HepG2 (cell line): ENCODE measurements at regions not wholly inside any gene's neighbourhood (a gene's known extent, or its start where the extent isn't known, plus 50 kb on each side); places are given as distances from the start of the nearest gene placed in this dataset.

Experiments used
- ATAC-seq: fragments of 200-7000 bp; cut with Tn5 transposase; 3 replicates; pipeline ENCODE4 v1.9.1; 2020; ENCODE audit warnings: mild to moderate bottlenecking, moderate library complexity
- BruUV-seq: library from RNA; stranded (reverse); fragments of 400-500 nt; replicated peaks from 2 replicates; lab custom pipeline; 2021; lab: Mats Ljungman, UMichigan
- CTCF ChIA-PET: fragments of 300-600 bp; formaldehyde crosslinking; extraction: SDS; loops from one replicate; lab custom pipeline; 2021; ENCODE audit warnings: low total read pairs, inconsistent platforms, low intra/inter-chr PET ratio; lab: Yijun Ruan, JAX
- POLR2A ChIA-PET: fragments of 350-600 bp; sonication (Branson Sonifier 250); formaldehyde crosslinking; loops from one replicate; lab custom pipeline; 2020; ENCODE audit warnings: antibody characterized with exemption, inconsistent platforms; lab: Yijun Ruan, JAX
- DNase-seq: peaks from one replicate; pipeline ENCODE4 v3.0.0-alpha.2; 2015; ENCODE audit warnings: low spot score
- FAIRE-seq: peaks from 3 replicates; lab custom pipeline; 2011; peaks lifted over from hg19 to GRCh38; lab: Jason Lieb, UNC
- H2AFZ ChIP-seq: one replicate; pipeline ENCODE4 v1.6.1; 2011; ENCODE audit warnings: low read length, inconsistent platforms
- H3K27ac ChIP-seq: fragments of 300-600 bp; 3 replicates; pipeline ENCODE4 v1.8.0; 2011; ENCODE audit warnings: mixed run types, mild to moderate bottlenecking, mixed read lengths, low read length, inconsistent platforms; ENCODE audit not compliant: insufficient read depth; ENCODE audit errors: extremely low read length
- H3K27me3 ChIP-seq, 2 experiments: fragments of 200-600 bp in 1 of 2; 2 replicates in 1 of 2; 3 replicates in 1 of 2; pipeline versions ENCODE4 v1.6.0 to v1.8.0; 2011; ENCODE audit warnings: low read length in 2 of 2, mild to moderate bottlenecking in 2 of 2, moderate library complexity in 2 of 2, inconsistent platforms in 1 of 2; ENCODE audit not compliant: insufficient read depth in 2 of 2, control insufficient read depth in 1 of 2
- H3K36me3 ChIP-seq, 2 experiments: fragments of 200-600 bp in 1 of 2; replicated peaks in 1 of 2; 2 replicates in 1 of 2; 3 replicates in 1 of 2; pipeline versions ENCODE4 v1.5.1 to v1.8.0; 2011; ENCODE audit warnings: low read length in 2 of 2, inconsistent platforms in 1 of 2; ENCODE audit not compliant: insufficient read depth in 2 of 2, control insufficient read depth in 1 of 2
- H3K4me1 ChIP-seq: 2 replicates; pipeline ENCODE4 v1.5.1; 2012; ENCODE audit warnings: low read length, inconsistent platforms; ENCODE audit not compliant: insufficient read depth
- H3K4me2 ChIP-seq: 2 replicates; pipeline ENCODE4 v1.6.0; 2011; ENCODE audit warnings: low read depth, low read length, inconsistent platforms
- H3K4me3 ChIP-seq, 3 experiments: fragments of 200-600 bp in 1 of 3; sonication (generic), shearing (Covaris generic) in 1 of 3; replicated peaks in 1 of 3; 2 replicates each; pipeline ENCODE4 v1.5.1; 2011 to 2016; ENCODE audit warnings: low read length in 3 of 3, inconsistent platforms in 2 of 3, low read depth in 2 of 3, mild to moderate bottlenecking in 2 of 3, control low read depth in 1 of 3, mixed read lengths in 1 of 3; ENCODE audit not compliant: insufficient read depth in 1 of 3
- H3K79me2 ChIP-seq: one replicate; pipeline ENCODE4 v1.6.1; 2011; ENCODE audit warnings: low read length, inconsistent platforms; ENCODE audit not compliant: insufficient read depth
- H3K9ac ChIP-seq: 2 replicates; pipeline ENCODE4 v1.6.0; 2011; ENCODE audit warnings: mild to moderate bottlenecking, low read depth, low read length, inconsistent platforms; ENCODE audit not compliant: insufficient read depth
- H3K9me3 ChIP-seq: 2 replicates; pipeline ENCODE4 v1.5.1; 2012; ENCODE audit warnings: mild to moderate bottlenecking, low read length
- H4K20me1 ChIP-seq: 2 replicates; pipeline ENCODE4 v1.6.0; 2011; ENCODE audit warnings: inconsistent platforms, mild to moderate bottlenecking, low read length, moderate library complexity; ENCODE audit not compliant: insufficient read depth
- ARID5B ChIP-seq: IDR thresholded peaks from 2 replicates; pipeline ENCODE4 v1.4.0; 2020; ENCODE audit warnings: mild to moderate bottlenecking, missing genetic modification reagents
- FIP1L1 ChIP-seq: fragments of 200-400 bp; formaldehyde crosslinking; IDR thresholded peaks from 2 replicates; pipeline ENCODE4 v1.6.1; 2018; ENCODE audit warnings: low read depth, mild to moderate bottlenecking, low read length, moderate library complexity, borderline replicate concordance; ENCODE audit not compliant: insufficient read depth
- NBN ChIP-seq: fragments of 450-650 bp; conservative IDR thresholded peaks from 2 replicates; pipeline ENCODE4 v1.6.1; 2017
- NFYB ChIP-seq: sonication (generic); formaldehyde crosslinking; IDR thresholded peaks from 2 replicates; pipeline ENCODE4 v1.4.0; 2020; ENCODE audit warnings: missing genetic modification reagents
- NR3C1 ChIP-seq: sonication (generic); formaldehyde crosslinking; IDR thresholded peaks from 2 replicates; pipeline ENCODE4 v1.4.0; 2020; ENCODE audit warnings: missing genetic modification reagents
- NRL ChIP-seq: sonication (generic); formaldehyde crosslinking; IDR thresholded peaks from 2 replicates; pipeline ENCODE4 v1.5.0; 2020; ENCODE audit warnings: missing genetic modification reagents, mild to moderate bottlenecking, moderate library complexity, borderline replicate concordance
- SP1 ChIP-seq, 2 experiments: fragments of 450-650 bp in 1 of 2; sonication (generic) in 1 of 2; formaldehyde crosslinking in 1 of 2; IDR thresholded peaks; 2 replicates each; pipeline versions ENCODE4 v1.4.0 to v1.6.1; 2016 to 2020; ENCODE audit warnings: missing genetic modification reagents in 1 of 2
- TFE3 ChIP-seq: IDR thresholded peaks from 2 replicates; pipeline ENCODE4 v1.6.1; 2016
- TSC22D2 ChIP-seq: sonication (generic); formaldehyde crosslinking; IDR thresholded peaks from 2 replicates; pipeline ENCODE4 v1.5.1; 2020; ENCODE audit warnings: missing genetic modification reagents, mild to moderate bottlenecking, borderline replicate concordance
- ZBTB38 ChIP-seq: sonication (generic); formaldehyde crosslinking; IDR thresholded peaks from 2 replicates; pipeline ENCODE4 v1.5.1; 2020; ENCODE audit warnings: mild to moderate bottlenecking, missing genetic modification reagents
- ZKSCAN8 ChIP-seq: IDR thresholded peaks from 2 replicates; pipeline ENCODE4 v1.6.1; 2016; ENCODE audit warnings: borderline replicate concordance, missing genetic modification reagents, missing compliant biosample characterization
- ZSCAN20 ChIP-seq: sonication (generic); formaldehyde crosslinking; IDR thresholded peaks from 2 replicates; pipeline ENCODE4 v1.4.0; 2020; ENCODE audit warnings: missing genetic modification reagents, mild to moderate bottlenecking, borderline replicate concordance
- ZSCAN29 ChIP-seq: sonication (generic); formaldehyde crosslinking; conservative IDR thresholded peaks from 2 replicates; pipeline ENCODE4 v1.4.0; 2020; ENCODE audit warnings: mild to moderate bottlenecking, missing genetic modification reagents
- WGBS: methylation state at CpG from one replicate; pipeline ENCODE4 v1.1.6; 2017; ENCODE audit warnings: low lambda C conversion rate; 5-methylcytosine and 5-hydroxymethylcytosine counted together
- in situ Hi-C: cut with HindIII; loops from 2 replicates; pipeline ENCODE4 v1.10.0; 2017; ENCODE audit warnings: low pct_unique_long_range_greater_than_20kb; ENCODE audit not compliant: extremely low pct_ligation_motif_present
- intact Hi-C: fragments of 100-400 bp; cut with micrococcal nuclease; formaldehyde crosslinking; loops from one replicate; pipeline ENCODE4 v1.10.0; 2022; ENCODE audit not compliant: unreplicated experiment

GRCh38 chr3:72627271-72627670 is 221.0 kb downstream of the SHQ1 start:
- no peak overlapping the region for H2AFZ ChIP-seq
- no peaks in the 10 kb centered on the region for H4K20me1 ChIP-seq
- ATAC-seq (no peak), FAIRE-seq (no peak), DNase-seq (no peak)
- no peaks in the 10 kb centered on the region for H3K79me2 ChIP-seq
- H3K9me3 ChIP-seq: no peaks in the 10 kb centered on the region
- BruUV-seq: no TSS peak
- no peaks in the 10 kb centered on the region for H3K27me3 ChIP-seq
- ChIA-PET CTCF (no interaction called here), POLR2A (no interaction called here)
- H3K4me1 ChIP-seq: peaks cover 22% of the 10 kb centered on the region
- H3K4me3 ChIP-seq: no peak overlapping the region
- no peaks in the 10 kb centered on the region for H3K36me3 ChIP-seq
- in situ Hi-C loops: no loop called here
- intact Hi-C loops: no loop called here
- no peak overlapping the region for H3K9ac ChIP-seq
- no peak overlapping the region for H3K4me2 ChIP-seq
- H3K27ac ChIP-seq: no peak overlapping the region
- TF ChIP-seq NBN: no peak
- no peak for TF ChIP-seq NR3C1 (CRISPR knock-in tag)
- TF ChIP-seq ZKSCAN8 (CRISPR knock-in tag): no peak
- no peak for TF ChIP-seq TFE3 (CRISPR knock-in tag)
- no peak for TF ChIP-seq NFYB (CRISPR knock-in tag)
- TF ChIP-seq FIP1L1: no peak
- TF ChIP-seq ARID5B: no peak
- TF ChIP-seq ZBTB38: no peak
- TF ChIP-seq ZSCAN29 (CRISPR knock-in tag): no peak
- TF ChIP-seq ZSCAN20 (CRISPR knock-in tag): no peak
- TF ChIP-seq TSC22D2 (CRISPR knock-in tag): no peak
- TF ChIP-seq SP1 (IDR thresholded peaks at IDR 0.05): no peak
- no peak for TF ChIP-seq SP1 (CRISPR knock-in tag; IDR thresholded peaks at IDR 0.05)
- TF ChIP-seq NRL (CRISPR knock-in tag): no peak
- WGBS: 63% methylated on average over 4 of the region's 4 CpGs
